IMR-90 (cell line): ENCODE measurements at regions not wholly inside any gene's neighbourhood (a gene's known extent, or its start where the extent isn't known, plus 50 kb on each side); places are given as distances from the start of the nearest gene placed in this dataset.

ENCODE experiments used
- ATAC-seq: fragments of 200-7000 bp; cut with Tn5 transposase; 2 replicates; pipeline ENCODE4 v1.9.1; 2020; ENCODE audit warnings: low read depth, mild to moderate bottlenecking, moderate library complexity
- BruUV-seq: library from RNA; stranded (reverse); fragments of 400-500 nt; replicated peaks from 2 replicates; lab custom pipeline; 2021; lab: Mats Ljungman, UMichigan
- CTCF ChIA-PET: fragments of 300-600 bp; formaldehyde crosslinking; extraction: SDS; loops from one replicate; lab custom pipeline; 2021; ENCODE audit warnings: antibody characterized with exemption; lab: Yijun Ruan, JAX
- POLR2A ChIA-PET: fragments of 300-600 bp; sonication (Branson Sonifier 250); formaldehyde crosslinking; loops from one replicate; lab custom pipeline; 2022; ENCODE audit warnings: antibody characterized with exemption; ENCODE audit not compliant: unreplicated experiment; lab: Charles Lee
- DNase-seq: peaks from one replicate; pipeline ENCODE4 v3.0.0; 2013
- H2AFZ ChIP-seq: replicated peaks from 2 replicates; pipeline ENCODE3; 2013; ENCODE audit warnings: low read length, mild to moderate bottlenecking; ENCODE audit not compliant: poor library complexity
- H2AK5ac ChIP-seq: 2 replicates; pipeline ENCODE4 v1.6.1; 2013; ENCODE audit warnings: low read depth, low read length, inconsistent platforms
- H2AK9ac ChIP-seq: replicated peaks from 2 replicates; pipeline ENCODE3; 2013; ENCODE audit warnings: mild to moderate bottlenecking, low read depth, low read length, moderate library complexity; ENCODE audit not compliant: poor library complexity
- H2BK120ac ChIP-seq: 2 replicates; pipeline ENCODE4 v1.6.1; 2013; ENCODE audit warnings: low read depth, low read length, inconsistent platforms
- H2BK15ac ChIP-seq: 3 replicates; pipeline ENCODE4 v1.6.1; 2013; ENCODE audit warnings: low read depth, low read length, inconsistent platforms
- H2BK20ac ChIP-seq: 2 replicates; pipeline ENCODE4 v1.6.1; 2013; ENCODE audit warnings: low read depth, mild to moderate bottlenecking, inconsistent platforms, low read length, moderate library complexity
- H2BK5ac ChIP-seq: 2 replicates; pipeline ENCODE4 v1.6.1; 2013; ENCODE audit warnings: mild to moderate bottlenecking, low read depth, low read length, inconsistent platforms; ENCODE audit not compliant: poor library complexity, severe bottlenecking
- H3K14ac ChIP-seq: replicated peaks from 2 replicates; pipeline ENCODE4 v1.6.1; 2013; ENCODE audit warnings: low read depth, low read length, inconsistent platforms
- H3K18ac ChIP-seq: 2 replicates; pipeline ENCODE4 v1.6.1; 2013; ENCODE audit warnings: low read depth, low read length, control low read depth
- H3K23ac ChIP-seq: 2 replicates; pipeline ENCODE4 v1.6.1; 2013; ENCODE audit warnings: low read depth, low read length, inconsistent platforms
- H3K27ac ChIP-seq: 2 replicates; pipeline ENCODE4 v1.5.1; 2013; ENCODE audit warnings: mild to moderate bottlenecking, control low read depth, low read length; ENCODE audit not compliant: insufficient read depth
- H3K27me3 ChIP-seq: 2 replicates; pipeline ENCODE4 v1.6.1; 2013; ENCODE audit warnings: low read length; ENCODE audit not compliant: control insufficient read depth, insufficient read depth
- H3K36me3 ChIP-seq: 2 replicates; pipeline ENCODE4 v1.6.1; 2013; ENCODE audit warnings: low read length, mixed read lengths; ENCODE audit not compliant: control insufficient read depth, insufficient read depth
- H3K4ac ChIP-seq: 2 replicates; pipeline ENCODE4 v1.6.1; 2013; ENCODE audit warnings: low read depth, low read length, inconsistent platforms
- H3K4me1 ChIP-seq: 2 replicates; pipeline ENCODE4 v1.6.1; 2013; ENCODE audit warnings: low read length, mixed read lengths; ENCODE audit not compliant: control insufficient read depth, insufficient read depth
- H3K4me2 ChIP-seq: 2 replicates; pipeline ENCODE4 v1.6.1; 2013; ENCODE audit warnings: low read depth, mild to moderate bottlenecking, control low read depth, low read length, moderate library complexity
- H3K4me3 ChIP-seq: 2 replicates; pipeline ENCODE4 v1.5.1; 2013; ENCODE audit warnings: low read depth, mild to moderate bottlenecking, control low read depth, low read length, moderate library complexity; ENCODE audit not compliant: insufficient read depth
- H3K56ac ChIP-seq: 2 replicates; pipeline ENCODE4 v1.6.1; 2013; ENCODE audit warnings: low read length, inconsistent platforms; ENCODE audit not compliant: insufficient read depth; ENCODE audit errors: extremely low read depth
- H3K79me1 ChIP-seq, 2 experiments: 2 replicates each; pipeline ENCODE4 v1.6.1; 2013; ENCODE audit warnings: low read length in 2 of 2, inconsistent platforms in 1 of 2, low read depth in 1 of 2
- H3K9ac ChIP-seq: 2 replicates; pipeline ENCODE4 v1.6.1; 2013; ENCODE audit warnings: low read depth, low read length, control low read depth
- H3K9me1 ChIP-seq: 2 replicates; pipeline ENCODE4 v1.6.1; 2013; ENCODE audit warnings: low read length, inconsistent platforms; ENCODE audit not compliant: insufficient read depth
- H3K9me3 ChIP-seq: 2 replicates; pipeline ENCODE4 v1.6.1; 2013; ENCODE audit warnings: low read length; ENCODE audit not compliant: control insufficient read depth, insufficient read depth
- H4K20me1 ChIP-seq: 2 replicates; pipeline ENCODE4 v1.6.1; 2013; ENCODE audit warnings: low read length, inconsistent platforms; ENCODE audit not compliant: insufficient read depth
- H4K5ac ChIP-seq: 2 replicates; pipeline ENCODE4 v1.6.1; 2013; ENCODE audit warnings: mild to moderate bottlenecking, low read depth, low read length, control low read depth
- H4K8ac ChIP-seq, 2 experiments: 2 replicates each; pipeline ENCODE4 v1.6.1; 2013; ENCODE audit warnings: low read depth in 2 of 2, low read length in 2 of 2, control low read depth in 1 of 2, inconsistent platforms in 1 of 2
- H4K91ac ChIP-seq: 2 replicates; pipeline ENCODE4 v1.6.1; 2013; ENCODE audit warnings: low read depth, low read length, inconsistent platforms; ENCODE audit not compliant: insufficient read depth
- ELK1 ChIP-seq: fragments of 150-350 bp; IDR thresholded peaks from 2 replicates; pipeline ENCODE4 v1.6.1; 2016; ENCODE audit warnings: low read depth, mild to moderate bottlenecking, low read length, moderate library complexity, borderline replicate concordance
- FOS ChIP-seq: fragments of 150-350 bp; IDR thresholded peaks from 2 replicates; pipeline ENCODE4 v1.6.1; 2016; ENCODE audit warnings: low read depth, low read length
- MAFK ChIP-seq: IDR thresholded peaks from 2 replicates; pipeline ENCODE4 v1.6.1; 2012; ENCODE audit warnings: low read depth, low read length, improper control_type of control experiment
- MAZ ChIP-seq: IDR thresholded peaks from 2 replicates; pipeline ENCODE4 v1.6.1; 2012; ENCODE audit warnings: low read depth, mild to moderate bottlenecking, low read length, improper control_type of control experiment, moderate library complexity, borderline replicate concordance
- MXI1 ChIP-seq: IDR thresholded peaks from 2 replicates; pipeline ENCODE4 v1.6.1; 2012; ENCODE audit warnings: low read depth, mild to moderate bottlenecking, low read length, moderate library complexity, borderline replicate concordance
- NFE2L2 ChIP-seq: fragments of 150-350 bp; IDR thresholded peaks from 2 replicates; pipeline ENCODE4 v1.6.1; 2016; ENCODE audit warnings: low read depth, mild to moderate bottlenecking, low read length
- RAD21 ChIP-seq: IDR thresholded peaks from 2 replicates; pipeline ENCODE4 v1.6.1; 2012; ENCODE audit warnings: low read length, improper control_type of control experiment
- RFX5 ChIP-seq: IDR thresholded peaks from 2 replicates; pipeline ENCODE4 v1.8.0; 2012; ENCODE audit warnings: low read depth, mild to moderate bottlenecking, low read length, moderate library complexity
- SMC3 ChIP-seq: fragments of 150-350 bp; IDR thresholded peaks from 2 replicates; pipeline ENCODE4 v1.6.1; 2016; ENCODE audit warnings: low read depth, mild to moderate bottlenecking, antibody characterized with exemption, low read length, moderate library complexity
- WGBS, 2 experiments: methylation state at CpG; one replicate each; pipeline versions ENCODE4 v1.1.5 to v1.1.7; 2013; ENCODE audit warnings: missing lambda C conversion rate in 2 of 2; ENCODE audit not compliant: insufficient read length in 1 of 2; ENCODE audit errors: extremely low coverage in 2 of 2; 5-methylcytosine and 5-hydroxymethylcytosine counted together
- dilution Hi-C: fragments of 300-500 bp; cut with HindIII; formaldehyde crosslinking; loops from one replicate; pipeline ENCODE4 v1.14.3; 2018; ENCODE audit warnings: low sequenced_read_pairs; ENCODE audit not compliant: unreplicated experiment
- in situ Hi-C: fragments of 300-500 bp; cut with MboI; formaldehyde crosslinking; loops from 3 replicates; pipeline ENCODE4 v1.14.3; 2019; ENCODE audit warnings: low sequenced_read_pairs, inconsistent platforms, mixed read lengths
- intact Hi-C: fragments of 100-400 bp; cut with micrococcal nuclease; formaldehyde crosslinking; loops from 2 replicates; pipeline ENCODE4 v1.10.0; 2022

- H4K8ac ChIP-seq, result no peak overlapping the region
- no peak for DNase-seq
- H3K4me3 ChIP-seq, result no peak overlapping the region
- no peak for ATAC-seq
- no peaks in the 10 kb centered on the region for H3K36me3 ChIP-seq
- no peak overlapping the region for H3K4me2 ChIP-seq
- H3K27me3 ChIP-seq, result no peaks in the 10 kb centered on the region
- H4K5ac ChIP-seq, result no peak overlapping the region
- no peak overlapping the region for H2AFZ ChIP-seq
- no peaks in the 10 kb centered on the region for H3K9me3 ChIP-seq
- H2BK120ac ChIP-seq, result peak overlapping the region; percentile 27; the same call in 1 of the 2 replicates
- no peak overlapping the region for H3K18ac ChIP-seq
- no peaks in the 10 kb centered on the region for H4K20me1 ChIP-seq
- no peak overlapping the region for H3K23ac ChIP-seq
- WGBS, 2 experiments, result 100% methylated on average over 1 of the region's 2 CpGs; no CpG with 5 or more reads in 1 of the 2 experiments
- H2AK5ac ChIP-seq, result no peak overlapping the region
- no peaks in the 10 kb centered on the region for H3K9me1 ChIP-seq
- intact Hi-C loops (no loop called here), dilution Hi-C loops (loop anchor here (25.0 kb wide), 1 partner anchor 344 kb away; no protein-coding TSS in a partner anchor), in situ Hi-C loops (no loop called here)
- ChIA-PET CTCF (interaction anchor here (1.0 to 2.9 kb wide), 2 partner anchors 23 to 353 kb away, joined by 3 to 12 read pairs; no protein-coding TSS in a partner anchor), POLR2A (no interaction called here)
- H3K79me1 ChIP-seq, result no peaks in the 10 kb centered on the region; a peak in 1 of 4 replicates
- H3K14ac ChIP-seq, result no peak overlapping the region
- H3K4ac ChIP-seq, result no peak overlapping the region
- H3K4me1 ChIP-seq, result peaks cover 5% of the 10 kb centered on the region
- H4K91ac ChIP-seq, result no peak overlapping the region
- H3K56ac ChIP-seq, result no peak overlapping the region
- no TSS peak for BruUV-seq
- 0 out of 2 replicates have a peak overlapping the region, but pooled peaks have one; percentile 18 for H2BK20ac ChIP-seq
- no peak for TF ChIP-seq NFE2L2
- TF ChIP-seq MXI1, result no peak
- no peak for TF ChIP-seq RAD21
- no peak for TF ChIP-seq FOS
- TF ChIP-seq MAFK, result no peak
- TF ChIP-seq RFX5, result no peak
- no peak for TF ChIP-seq SMC3
- TF ChIP-seq ELK1, result no peak
- TF ChIP-seq MAZ, result no peak
- H2BK15ac ChIP-seq, result 0 out of 3 replicates have a peak overlapping the region, but pooled peaks have one; percentile 25
- no peak overlapping the region for H3K27ac ChIP-seq
- H2BK5ac ChIP-seq, result no peak overlapping the region
- H2AK9ac ChIP-seq, result no peak overlapping the region
- H3K9ac ChIP-seq, result no peak overlapping the region
Measured at GRCh38 chr12:91331371-91331770, 148.8 kb upstream of the DCN start.
